GM23338 (cell line): ENCODE measurements at regions not wholly inside any gene's neighbourhood (a gene's known extent, or its start where the extent isn't known, plus 50 kb on each side); places are given as distances from the start of the nearest gene placed in this dataset.

Source experiments
- CTCF ChIP-seq, 2 experiments: fragments of 200-600 bp in 1 of 2; sonication (generic) in 1 of 2; conservative IDR thresholded peaks; 2 replicates each; pipeline versions ENCODE4 v1.5.1 to v1.6.1; 2016 to 2017; ENCODE audit warnings: antibody characterized with exemption in 2 of 2, low read depth in 2 of 2, mild to moderate bottlenecking in 2 of 2, moderate library complexity in 1 of 2
- EZH2 ChIP-seq: fragments of 200-600 bp; sonication (generic); IDR thresholded peaks from one replicate; pipeline ENCODE4 v1.8.0; 2017; ENCODE audit warnings: antibody characterized with exemption, mild to moderate bottlenecking, low read depth; ENCODE audit not compliant: unreplicated experiment
- EZH2phosphoT487 ChIP-seq: fragments of 200-600 bp; sonication (generic); IDR thresholded peaks from one replicate; pipeline ENCODE4 v1.8.1; 2018; ENCODE audit warnings: antibody characterized with exemption; ENCODE audit not compliant: unreplicated experiment

- TF ChIP-seq EZH2 (no peak), CTCF (conservative IDR thresholded peaks at IDR 0.05; ENCODE audit: low read depth in 2 of 2) (no peak), EZH2phosphoT487 (no peak)
Observed at GRCh38 chr7:26449175-26450165, 157.8 kb downstream of the SNX10 start.
